Body of pancreas (tissue), 4 donors: ENCODE measurements at regions not wholly inside any gene's neighbourhood (a gene's known extent, or its start where the extent isn't known, plus 50 kb on each side); places are given as distances from the start of the nearest gene placed in this dataset.

Experiments used
- ATAC-seq: fragments of 150-250 bp; one replicate; pipeline ENCODE4 v1.9.1; 2016
- DNase-seq, 4 donors: peaks; one replicate each; pipeline ENCODE4 v3.0.0-alpha.2; 2019
- H3K27ac ChIP-seq, 4 donors: fragments of 200-600 bp; sonication (generic); 1 replicate in 3 of 4; 2 replicates in 1 of 4; pipeline versions ENCODE4 v1.5.1 to v1.6.1; 2016 to 2019; ENCODE audit warnings: mild to moderate bottlenecking in 1 of 4, mixed read lengths in 1 of 4, moderate library complexity in 1 of 4
- H3K27me3 ChIP-seq, 2 donors: fragments of 200-600 bp; sonication (generic); one replicate each; pipeline ENCODE4 v1.6.0; 2016; ENCODE audit warnings: mild to moderate bottlenecking in 1 of 2
- H3K36me3 ChIP-seq, 2 donors: fragments of 200-600 bp; sonication (generic); replicated peaks in 1 of 2; 2 replicates each; pipeline ENCODE4 v1.5.1; 2016; ENCODE audit warnings: low read depth in 2 of 2; ENCODE audit not compliant: insufficient read depth in 1 of 2
- H3K4me1 ChIP-seq: fragments of 200-600 bp; sonication (generic); one replicate; pipeline ENCODE4 v1.6.0; 2016
- H3K4me3 ChIP-seq, 2 donors: fragments of 200-600 bp; sonication (generic); 1 replicate in 1 of 2; 2 replicates in 1 of 2; pipeline ENCODE4 v1.5.1; 2016 to 2019
- H3K9me3 ChIP-seq, 3 donors: fragments of 200-600 bp; sonication (generic); 1 replicate in 2 of 3; 2 replicates in 1 of 3; pipeline ENCODE4 v1.5.1; 2016
- CTCF ChIP-seq, 7 experiments: fragments of 450-650 bp in 4 of 7; fragments of 200-600 bp in 3 of 7; sonication (generic) in 3 of 7; IDR thresholded peaks; one replicate each; pipeline ENCODE4 v1.5.1; 2016 to 2019; ENCODE audit warnings: antibody characterized with exemption in 7 of 7
- POLR2A ChIP-seq, 3 donors: fragments of 450-650 bp; IDR thresholded peaks; one replicate each; pipeline ENCODE4 v1.6.1; 2016; ENCODE audit warnings: antibody characterized with exemption in 3 of 3, mild to moderate bottlenecking in 2 of 3
- WGBS, 2 donors: methylation state at CpG; one replicate each; pipeline ENCODE4 v1.1.5; 2017; 5-methylcytosine and 5-hydroxymethylcytosine counted together
- intact Hi-C: fragments of 100-400 bp; cut with DNase I; formaldehyde crosslinking; loops from one replicate; pipeline ENCODE4 v1.15.1; 2023

- no peaks in the 10 kb centered on the region for H3K9me3 ChIP-seq
- DNase-seq (no peak), ATAC-seq (no peak)
- H3K4me3 ChIP-seq = no peak overlapping the region
- no peak overlapping the region for H3K27ac ChIP-seq
- H3K27me3 ChIP-seq = no peaks in the 10 kb centered on the region
- H3K36me3 ChIP-seq = no peaks in the 10 kb centered on the region
- 11 to 20% methylated on average over 1 of the region's 1 CpG for WGBS, 2 donors
- intact Hi-C loops = no loop called here
- no peaks in the 10 kb centered on the region for H3K4me1 ChIP-seq
- TF ChIP-seq CTCF (IDR thresholded peaks at IDR 0.05) = no peak
- TF ChIP-seq POLR2A (IDR thresholded peaks at IDR 0.05) = no peak
These were observed 476.8 kb upstream of the ADGRB3 start for GRCh38 chr6:68158256-68158655.

DNA sequence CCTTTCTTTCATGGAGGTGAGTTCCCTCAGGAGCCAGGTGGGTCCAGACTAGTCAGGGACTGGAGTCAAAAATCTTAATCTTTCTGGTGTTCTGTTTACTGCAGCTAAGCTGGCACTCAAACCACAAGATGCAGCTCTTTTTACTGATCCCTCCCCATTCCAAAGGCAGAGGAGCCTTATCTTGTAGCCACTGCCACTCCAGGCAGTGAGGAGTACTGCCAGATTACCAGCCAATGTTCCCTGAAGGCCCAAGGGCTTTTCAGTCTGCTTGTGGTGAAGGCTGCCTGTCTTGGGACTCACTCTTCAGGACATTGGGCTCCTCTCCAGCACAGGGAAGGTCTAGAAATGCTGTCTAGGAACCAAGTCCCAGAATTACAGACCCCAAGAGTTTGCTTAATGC is 490.4 kb upstream of the ADGRB3 start:
- no peak for TF ChIP-seq POLR2A (IDR thresholded peaks at IDR 0.05)
- TF ChIP-seq CTCF (IDR thresholded peaks at IDR 0.05) = no peak
- no peak for ATAC-seq
- no peaks in the 10 kb centered on the region for H3K9me3 ChIP-seq
- H3K4me3 ChIP-seq = no peak overlapping the region
- H3K36me3 ChIP-seq = no peaks in the 10 kb centered on the region
- no peak overlapping the region for H3K27ac ChIP-seq
- DNase-seq = no peak
- H3K4me1 ChIP-seq = no peaks in the 10 kb centered on the region
- no peaks in the 10 kb centered on the region for H3K27me3 ChIP-seq
- intact Hi-C loops = no loop called here

DNA sequence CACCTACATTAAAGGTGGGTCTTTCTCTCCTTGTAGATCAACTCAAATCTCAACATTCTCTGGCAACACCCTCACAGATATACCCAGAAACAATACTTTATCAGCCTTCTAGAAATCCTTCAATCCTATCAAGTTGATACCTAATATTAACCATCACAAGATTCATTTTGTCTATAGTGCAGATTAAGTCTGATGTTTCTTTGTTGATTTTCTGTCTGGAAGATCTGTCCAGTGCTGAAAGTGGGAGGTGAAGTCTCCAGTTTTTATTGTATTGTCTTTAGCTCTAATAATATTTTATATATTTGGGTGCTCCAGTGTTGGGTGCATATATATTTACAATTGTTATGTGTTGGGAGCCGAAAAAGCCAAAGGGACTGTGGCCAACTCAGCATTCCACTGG is 493.9 kb upstream of the ADGRB3 start:
- Histone ChIP-seq H3K27ac (no peak overlapping the region), H3K27me3 (no peaks in the 10 kb centered on the region), H3K36me3 (no peaks in the 10 kb centered on the region), H3K9me3 (no peaks in the 10 kb centered on the region), H3K4me1 (no peaks in the 10 kb centered on the region), H3K4me3 (no peak overlapping the region)
- no peak for DNase-seq
- no peak for ATAC-seq
- 46 to 58% methylated on average over 1 of the region's 1 CpG for WGBS, 2 donors
- intact Hi-C loops = no loop called here
- no peak for TF ChIP-seq CTCF (IDR thresholded peaks at IDR 0.05)
- no peak for TF ChIP-seq POLR2A (IDR thresholded peaks at IDR 0.05)

DNA sequence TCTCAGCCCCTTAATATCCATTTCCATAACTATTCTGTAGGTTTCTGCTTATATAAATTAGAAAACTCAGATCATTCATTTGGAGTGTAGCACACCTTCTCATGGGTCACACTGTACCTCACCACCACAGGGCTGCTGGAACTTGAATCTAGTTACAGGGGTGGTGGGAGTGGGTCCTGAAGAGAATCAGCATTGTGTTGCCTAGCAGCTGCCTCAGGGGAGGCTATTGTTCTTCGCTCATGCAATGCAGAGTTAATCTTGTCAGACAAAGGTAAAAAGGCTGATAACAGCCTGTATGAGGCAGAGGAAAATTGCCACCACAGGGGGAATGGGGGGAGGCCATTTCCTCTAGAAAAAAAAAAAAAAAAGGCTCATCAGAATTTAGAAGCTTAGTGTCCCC is 496.0 kb upstream of the ADGRB3 start:
- 20 to 25% methylated on average over 1 of the region's 1 CpG for WGBS, 2 donors
- no peaks in the 10 kb centered on the region for H3K4me1 ChIP-seq
- ATAC-seq (no peak), DNase-seq (no peak)
- no peak for TF ChIP-seq POLR2A (IDR thresholded peaks at IDR 0.05)
- TF ChIP-seq CTCF (IDR thresholded peaks at IDR 0.05) = no peak
- H3K27ac ChIP-seq = no peak overlapping the region
- H3K36me3 ChIP-seq = no peaks in the 10 kb centered on the region
- H3K9me3 ChIP-seq = no peaks in the 10 kb centered on the region
- intact Hi-C loops = no loop called here
- no peak overlapping the region for H3K4me3 ChIP-seq
- no peaks in the 10 kb centered on the region for H3K27me3 ChIP-seq

- no peaks in the 10 kb centered on the region for H3K9me3 ChIP-seq
These were observed 500.3 kb upstream of the ADGRB3 start for GRCh38 chr6:68134796-68135195.

More at GRCh38 chr6:68134796-68135195, 500.3 kb upstream of the ADGRB3 start:
- Histone ChIP-seq H3K27me3 (no peaks in the 10 kb centered on the region), H3K27ac (no peak overlapping the region), H3K4me3 (no peak overlapping the region), H3K4me1 (no peaks in the 10 kb centered on the region), H3K36me3 (no peaks in the 10 kb centered on the region)
- no peak for TF ChIP-seq POLR2A (IDR thresholded peaks at IDR 0.05)
- TF ChIP-seq CTCF (IDR thresholded peaks at IDR 0.05) = no peak
- WGBS, 2 donors = 59 to 63% methylated on average over 4 of the region's 4 CpGs
- ATAC-seq (no peak), DNase-seq (no peak)
- intact Hi-C loops = no loop called here
